ENCODE measurements at regions not wholly inside any gene's neighbourhood (a gene's known extent, or its start where the extent isn't known, plus 50 kb on each side); places are given as distances from the start of the nearest gene placed in this dataset.

DNA sequence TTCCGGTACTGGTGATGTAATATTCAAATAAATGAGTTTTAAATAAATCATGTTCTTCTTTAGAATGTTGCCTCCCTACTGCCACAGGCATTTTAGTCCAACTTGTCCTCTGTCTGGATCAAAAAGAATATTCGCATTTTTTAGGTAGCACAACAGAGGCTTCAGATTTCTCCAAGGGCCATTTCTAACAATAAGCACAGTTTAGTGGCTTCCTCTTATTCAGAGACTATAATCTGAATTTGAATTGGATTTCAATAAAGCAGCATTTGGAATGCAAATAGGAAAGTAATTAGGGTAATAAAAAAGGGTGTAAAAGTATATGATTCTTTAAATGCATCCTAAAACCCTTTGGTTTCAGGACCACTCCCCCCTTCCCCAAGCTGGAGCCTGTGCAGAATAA, 167.9 kb upstream of the GLRA2 start:
- TF ChIP-seq POLR2AphosphoS5 (IDR thresholded peaks at IDR 0.05; ENCODE audit: borderline replicate concordance, low read depth, low read length) (no peak), FOXP2 (optimal IDR thresholded peaks at IDR 0.05; ENCODE audit: control extremely low read depth, extremely low read length, insufficient read depth) (no peak)
